GM06990 (cell line): ENCODE measurements at regions not wholly inside any gene's neighbourhood (a gene's known extent, or its start where the extent isn't known, plus 50 kb on each side); places are given as distances from the start of the nearest gene placed in this dataset.

Experiments used
- DNase-seq: peaks from one replicate; pipeline ENCODE4 v3.0.0-alpha.2; 2011; ENCODE audit not compliant: insufficient read length; ENCODE audit errors: extremely low read depth
- H3K27me3 ChIP-seq: replicated peaks from 2 replicates; pipeline ENCODE4 v1.6.0; 2011; ENCODE audit warnings: low read length; ENCODE audit not compliant: control insufficient read depth, insufficient read depth
- H3K36me3 ChIP-seq: 2 replicates; pipeline ENCODE4 v1.5.1; 2011; ENCODE audit warnings: low read length; ENCODE audit not compliant: control insufficient read depth, insufficient read depth
- H3K4me3 ChIP-seq: replicated peaks from 2 replicates; pipeline ENCODE4 v1.5.1; 2011; ENCODE audit warnings: low read depth, mild to moderate bottlenecking, control low read depth, low read length
- CTCF ChIP-seq: IDR thresholded peaks from 2 replicates; pipeline ENCODE4 v1.5.1; 2011; ENCODE audit warnings: low read length, control low read depth, mild to moderate bottlenecking, inconsistent platforms; ENCODE audit not compliant: insufficient read depth, poor library complexity, severe bottlenecking

GRCh38 chr13:85381082-85381481 lies 418.1 kb downstream of the SLITRK6 start:
- Histone ChIP-seq H3K27me3 (no peaks in the 10 kb centered on the region), H3K36me3 (no peaks in the 10 kb centered on the region), H3K4me3 (no peak overlapping the region)
- TF ChIP-seq CTCF: no peak
- DNase-seq: no peak

- H3K27me3 ChIP-seq: no peaks in the 10 kb centered on the region
- H3K4me3 ChIP-seq: no peak overlapping the region
- no peak for DNase-seq
- H3K36me3 ChIP-seq: no peaks in the 10 kb centered on the region
- no peak for TF ChIP-seq CTCF
These were observed 419.2 kb downstream of the SLITRK6 start for GRCh38 chr13:85379991-85380390.

- no peak for TF ChIP-seq CTCF
- no peak for DNase-seq
- no peaks in the 10 kb centered on the region for H3K36me3 ChIP-seq
- no peak overlapping the region for H3K4me3 ChIP-seq
- H3K27me3 ChIP-seq: no peaks in the 10 kb centered on the region
These were observed 419.8 kb downstream of the SLITRK6 start for GRCh38 chr13:85379433-85379832.

GRCh38 chr13:85377783-85378182 lies 421.4 kb downstream of the SLITRK6 start:
- TF ChIP-seq CTCF: no peak
- Histone ChIP-seq H3K4me3 (no peak overlapping the region), H3K27me3 (no peaks in the 10 kb centered on the region), H3K36me3 (no peaks in the 10 kb centered on the region)
- no peak for DNase-seq

- no peak overlapping the region for H3K4me3 ChIP-seq
- no peaks in the 10 kb centered on the region for H3K27me3 ChIP-seq
- DNase-seq: no peak
- no peak for TF ChIP-seq CTCF
- H3K36me3 ChIP-seq: no peaks in the 10 kb centered on the region
These were observed 425.9 kb downstream of the SLITRK6 start for GRCh38 chr13:85373322-85373721.

GRCh38 chr13:85371254-85371653 lies 428.0 kb downstream of the SLITRK6 start:
- Histone ChIP-seq H3K36me3 (no peaks in the 10 kb centered on the region), H3K4me3 (no peak overlapping the region), H3K27me3 (no peaks in the 10 kb centered on the region)
- TF ChIP-seq CTCF: no peak
- DNase-seq: no peak
